Embryonic facial prominence (tissue), 1 donor: ENCODE measurements at regions not wholly inside any gene's neighbourhood (a gene's known extent, or its start where the extent isn't known, plus 50 kb on each side); places are given as distances from the start of the nearest gene placed in this dataset.

ENCODE experiments used
- DNase-seq: peaks from one replicate; pipeline ENCODE4 v3.0.0-alpha.2; 2016; ENCODE audit errors: extremely low spot score

DNA sequence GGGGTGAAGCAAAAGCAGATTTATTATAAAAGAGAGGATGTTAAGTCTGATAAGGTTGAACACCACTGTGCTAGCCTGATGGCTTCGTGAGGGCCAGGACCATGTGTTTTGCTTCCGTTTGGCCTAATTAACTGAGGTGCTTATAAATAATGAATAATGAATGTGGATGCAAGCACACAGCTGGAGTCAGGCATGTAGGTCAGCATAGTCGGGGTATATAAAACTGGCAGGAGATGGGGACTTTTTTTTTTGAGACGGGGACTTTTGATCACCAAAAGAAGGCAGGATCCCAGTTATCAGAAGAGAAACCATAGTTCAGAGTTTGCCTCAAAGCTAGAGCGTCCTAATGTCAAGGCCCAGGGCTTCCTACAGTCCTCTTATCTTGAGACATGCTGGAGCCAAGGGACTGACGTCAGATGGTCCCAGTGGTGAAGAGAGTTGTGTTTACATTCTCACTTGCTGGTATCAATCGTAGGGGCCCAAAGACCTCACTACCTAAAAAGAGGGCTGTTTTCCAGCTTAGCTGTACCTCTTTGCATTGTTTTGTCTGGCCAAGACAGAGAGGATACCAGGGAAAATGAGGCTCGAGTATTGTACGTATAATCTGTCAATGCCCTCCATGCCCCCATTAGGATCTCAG is 50.4 kb downstream of the RTL9 start:
- DNase-seq, result no peak

- DNase-seq, result no peak
Observed at GRCh38 chrX:110409925-110410324, 51.3 kb downstream of the RTL9 start.

DNA sequence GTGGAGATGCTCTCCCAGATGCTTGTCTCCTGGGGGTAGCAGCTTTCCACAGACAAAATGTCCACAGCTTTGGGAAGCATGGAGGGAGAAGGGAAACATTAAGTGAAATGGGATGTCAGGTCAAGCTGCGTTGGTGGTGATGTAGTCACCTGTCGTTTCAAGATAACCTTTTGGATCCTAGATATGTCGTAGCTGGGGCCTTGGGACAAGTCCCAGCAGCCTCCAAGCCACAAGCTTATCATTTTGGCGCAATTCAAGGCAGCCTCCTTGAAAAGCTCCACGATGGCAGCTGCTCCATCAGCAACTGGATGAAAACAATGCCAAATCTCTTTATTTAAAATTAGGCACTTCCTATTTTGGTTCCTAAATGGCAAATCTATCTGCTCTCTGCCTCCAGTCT is 52.0 kb downstream of the RTL9 start:
- DNase-seq, result no peak

DNA sequence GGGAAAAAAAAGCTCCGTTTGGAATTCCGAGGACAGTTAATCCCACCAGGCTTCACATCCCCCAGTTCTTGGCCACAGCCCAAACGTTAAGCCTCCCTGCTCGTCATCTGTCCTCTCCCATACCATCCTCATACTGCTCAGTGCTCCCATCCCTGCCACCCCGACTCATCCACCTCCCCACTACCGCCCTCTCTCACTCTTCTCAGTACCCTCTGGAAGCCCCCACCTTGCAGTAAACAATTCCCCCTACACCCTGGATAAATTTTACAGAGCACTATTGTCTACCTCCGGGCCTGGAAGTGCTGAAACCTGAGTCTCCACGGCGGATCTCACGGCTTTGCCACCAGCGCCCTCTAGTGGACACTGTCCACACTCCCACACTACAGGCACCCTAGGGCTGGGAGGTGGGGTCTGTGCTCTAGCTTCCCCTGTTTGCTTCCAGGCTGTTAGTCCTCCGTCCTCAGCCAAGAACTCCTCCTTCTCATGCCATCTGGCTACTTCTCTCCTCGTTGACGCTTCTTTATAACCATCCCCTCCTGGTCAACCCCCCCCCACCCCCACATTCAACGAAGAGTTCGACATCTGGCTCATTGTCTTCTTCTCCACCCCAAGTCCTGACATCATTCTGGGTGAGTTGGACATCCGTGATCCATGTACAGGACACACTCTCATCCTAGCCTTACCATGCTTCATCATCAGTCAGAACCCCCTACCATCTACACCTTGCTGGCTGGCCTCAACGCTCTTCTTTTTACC is 54.5 kb downstream of the RTL9 start:
- no peak for DNase-seq

- no peak for DNase-seq
Observed at GRCh38 chrX:110413727-110414124, 55.1 kb downstream of the RTL9 start.

- DNase-seq, result no peak
Observed at GRCh38 chrX:110414273-110414672, 55.6 kb downstream of the RTL9 start.

GRCh38 chrX:110414679-110415439 is 56.2 kb downstream of the RTL9 start:
- no peak for DNase-seq

DNA sequence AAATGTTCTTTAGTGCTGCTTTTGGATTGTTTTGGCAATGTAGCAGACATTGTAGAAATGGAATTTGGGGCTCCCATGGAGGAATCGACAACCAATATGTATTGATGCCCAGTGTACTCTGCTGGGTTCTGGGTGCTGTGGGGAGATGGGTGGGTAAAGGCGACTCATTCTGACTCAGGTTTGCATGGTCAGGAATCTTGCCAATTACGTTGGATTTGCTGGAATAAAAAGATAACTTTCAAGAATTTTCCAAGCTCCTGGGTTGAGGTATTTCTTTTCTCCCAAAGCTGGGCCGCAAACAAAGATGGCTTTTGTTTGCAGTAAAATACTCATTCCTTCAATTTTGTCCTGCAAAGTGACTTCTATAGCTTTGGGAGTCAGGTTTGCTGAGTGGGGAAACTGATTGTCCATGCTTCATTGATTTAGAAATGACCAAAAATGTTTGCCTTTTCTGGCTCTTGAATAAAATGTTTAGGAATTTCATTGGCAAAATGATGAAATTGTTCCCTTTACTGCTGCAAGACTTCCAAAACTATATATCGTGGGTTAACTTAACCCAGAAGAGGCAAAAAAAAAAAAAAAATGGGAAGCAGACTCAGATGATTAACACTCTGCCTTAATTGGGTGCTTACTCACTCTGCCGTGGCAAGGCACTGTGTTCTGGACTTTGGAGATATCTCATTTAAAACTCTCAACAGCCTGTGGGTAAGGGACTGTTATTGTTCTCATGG is 57.0 kb downstream of the RTL9 start:
- no peak for DNase-seq

DNA sequence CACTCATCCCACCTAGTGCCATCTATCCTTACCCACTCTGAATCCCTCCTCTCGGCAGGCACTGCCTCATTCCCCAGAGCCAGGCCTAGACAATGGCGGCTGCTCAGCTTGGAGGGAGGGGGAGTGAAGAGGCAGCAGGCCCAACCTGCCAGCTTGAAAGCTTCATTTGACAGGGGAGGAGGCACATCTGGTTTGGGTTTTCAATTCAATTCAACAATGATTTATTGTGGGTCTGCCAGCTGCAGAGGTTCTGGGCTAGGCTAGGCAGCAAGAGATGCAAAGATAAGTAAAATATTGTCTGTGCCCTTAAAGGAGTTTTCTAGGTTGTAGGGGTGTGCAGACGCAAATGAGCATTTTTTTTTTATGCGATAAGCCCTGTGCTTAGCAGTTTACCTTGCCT is 58.5 kb downstream of the RTL9 start:
- no peak for DNase-seq

DNA sequence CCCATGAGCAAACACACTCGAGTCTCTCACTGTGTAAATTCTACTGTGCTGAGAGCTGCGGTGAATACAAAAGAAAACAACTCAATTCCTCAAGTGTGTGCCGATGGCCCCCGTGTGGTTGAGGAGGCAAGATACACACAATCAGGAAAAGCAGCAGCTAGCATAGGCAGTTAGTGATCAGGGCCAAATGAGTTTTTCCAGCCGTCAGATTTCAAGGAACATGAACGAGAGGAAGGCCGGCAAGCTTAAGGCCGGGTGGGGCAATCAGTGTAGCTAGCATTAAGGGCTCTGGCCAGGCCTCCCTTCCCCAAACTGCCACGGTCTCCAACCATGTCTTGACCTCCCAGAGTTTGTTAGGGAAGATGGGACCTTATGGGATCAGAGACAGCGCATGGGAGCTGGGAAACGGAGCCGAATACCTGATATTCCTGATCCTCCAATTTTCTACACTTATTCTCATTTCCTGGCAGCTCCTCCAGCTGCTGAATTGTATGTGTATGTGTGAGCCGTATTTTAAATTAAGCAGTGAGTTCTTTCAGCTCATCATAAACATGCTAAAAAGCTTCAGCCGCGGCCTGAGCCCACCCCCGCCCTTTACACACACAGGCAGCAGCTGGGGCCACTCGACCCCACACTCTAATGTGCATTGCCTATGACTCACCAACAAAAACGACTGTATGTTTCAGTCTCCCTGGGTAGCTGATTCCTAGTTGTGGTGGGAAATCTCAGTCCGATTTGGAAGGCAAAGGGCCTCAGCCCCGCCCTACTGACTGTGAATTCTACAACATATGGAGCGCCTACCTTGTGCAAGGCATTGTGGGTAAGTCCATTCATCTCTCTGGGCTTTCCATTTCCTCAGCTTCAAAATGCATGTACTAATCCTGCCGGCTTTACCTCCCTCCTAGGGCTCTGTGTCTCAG is 59.9 kb downstream of the RTL9 start:
- DNase-seq, result no peak

GRCh38 chrX:110419512-110419911 is 60.9 kb downstream of the RTL9 start:
- no peak for DNase-seq

DNA sequence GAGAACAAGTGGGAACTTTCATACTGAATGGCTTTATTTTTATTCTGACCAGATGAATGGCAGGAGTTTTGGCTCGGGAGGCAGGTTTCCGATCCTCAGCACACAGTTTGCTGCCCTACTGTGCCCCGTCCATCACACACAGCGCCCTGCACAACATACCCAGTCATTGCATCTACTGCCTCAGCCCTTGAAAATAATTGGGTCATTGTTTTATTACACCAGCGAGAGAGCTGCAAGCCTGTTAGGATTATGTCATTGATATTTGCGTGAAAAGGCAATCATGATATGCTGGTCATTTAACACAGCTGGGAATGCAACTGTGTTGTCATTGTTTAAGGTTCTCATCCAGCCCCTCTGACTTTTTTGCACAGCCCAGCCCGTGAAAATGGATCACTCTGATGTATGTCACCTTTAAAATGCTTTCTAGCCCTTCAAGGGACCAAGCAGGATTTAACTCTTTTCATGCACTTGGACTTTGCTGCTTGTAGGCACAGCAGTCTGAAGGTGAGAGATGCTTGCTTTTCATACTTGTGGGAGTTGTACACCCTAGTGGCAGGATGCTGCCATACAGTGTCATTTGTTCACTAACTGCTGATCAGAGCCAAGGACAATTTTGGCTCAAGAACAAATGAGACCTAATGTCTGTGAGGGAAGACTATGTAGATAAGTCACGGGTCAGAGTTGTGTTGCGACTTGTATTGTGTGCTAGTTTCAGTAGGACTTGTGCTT is 62.3 kb downstream of the RTL9 start:
- no peak for DNase-seq

GRCh38 chrX:110421500-110422455 is 63.1 kb downstream of the RTL9 start:
- no peak for DNase-seq

DNA sequence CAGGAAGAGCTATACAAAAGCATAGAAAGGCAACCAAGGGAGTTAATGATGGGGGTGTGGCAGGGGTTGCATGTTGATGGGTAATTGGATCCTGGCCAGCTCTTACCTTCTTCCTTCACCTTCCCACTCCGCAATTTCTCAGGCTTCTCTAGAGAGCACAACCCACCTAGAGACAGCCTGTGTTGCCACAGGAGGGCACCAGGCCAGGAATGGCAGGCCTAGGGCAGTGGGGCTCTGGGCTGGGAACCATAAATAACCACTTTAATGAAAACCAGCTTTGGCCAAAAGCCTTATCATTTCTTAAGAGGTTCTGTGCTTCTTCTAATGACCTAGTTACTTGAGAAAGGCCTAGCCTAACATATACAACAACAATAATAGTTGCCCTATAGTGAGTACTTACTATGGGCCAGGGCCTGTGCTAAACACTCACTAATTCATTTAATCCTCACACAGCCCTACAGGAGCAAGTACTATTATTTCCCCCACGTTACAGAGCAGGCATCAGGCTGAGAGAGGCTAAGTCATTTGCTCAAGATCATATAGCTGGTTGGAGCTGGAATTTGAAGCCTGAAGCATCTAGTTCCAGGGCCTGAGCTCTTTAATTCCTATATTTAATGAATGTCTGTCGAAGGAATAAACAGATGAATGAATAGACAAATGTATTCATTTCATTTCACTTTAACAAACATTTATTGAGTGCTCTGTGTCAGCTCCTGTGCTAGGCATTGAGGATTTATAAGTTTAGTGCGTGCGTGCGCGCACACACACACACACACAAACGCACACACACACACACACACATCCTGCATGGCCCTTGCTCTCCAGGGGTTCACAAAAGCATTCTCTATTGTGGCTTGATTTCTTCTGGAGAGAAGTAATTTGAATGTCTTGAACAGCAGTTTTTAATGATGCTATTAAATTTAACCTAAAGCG is 66.8 kb downstream of the RTL9 start:
- DNase-seq, result no peak

DNA sequence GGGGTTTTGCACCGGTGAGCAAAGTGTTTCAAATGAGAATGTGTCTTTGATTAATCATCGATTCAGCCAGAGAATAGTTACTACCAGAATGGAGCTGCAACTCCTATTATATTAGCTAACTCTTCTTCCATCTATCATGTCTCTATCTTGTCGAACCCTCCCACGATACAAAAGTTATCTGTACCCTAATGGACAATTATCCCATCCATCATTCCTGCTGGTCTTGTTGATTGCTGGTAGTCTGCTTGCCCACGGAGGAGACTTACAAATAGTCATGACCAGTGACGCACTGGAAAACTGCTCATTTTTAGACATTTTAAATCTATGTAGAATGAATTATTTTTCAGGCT is 67.5 kb downstream of the RTL9 start:
- DNase-seq, result no peak

DNA sequence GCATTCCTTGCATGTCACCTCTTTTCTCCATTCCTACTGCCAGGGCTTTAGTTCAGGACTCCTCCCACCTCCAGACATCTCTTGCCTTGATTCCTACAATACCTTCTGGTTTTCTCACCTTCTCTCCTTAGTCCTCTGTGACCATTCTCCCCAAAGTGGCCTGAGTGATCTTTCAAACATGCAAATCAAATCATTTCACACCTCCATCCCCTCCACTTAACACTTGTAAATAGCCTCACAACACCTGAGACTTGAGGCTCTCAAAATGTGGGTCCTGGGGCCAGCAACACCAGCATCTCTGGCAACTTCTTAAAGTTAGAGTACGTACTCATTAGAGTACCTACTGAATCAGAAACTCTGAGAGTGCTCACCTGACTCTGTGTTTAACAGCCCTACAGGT is 68.4 kb downstream of the RTL9 start:
- DNase-seq, result no peak

GRCh38 chrX:110428144-110428543 is 69.5 kb downstream of the RTL9 start:
- DNase-seq, result no peak
